ENCODE measurements at regions not wholly inside any gene's neighbourhood (a gene's known extent, or its start where the extent isn't known, plus 50 kb on each side); places are given as distances from the start of the nearest gene placed in this dataset.

DNA sequence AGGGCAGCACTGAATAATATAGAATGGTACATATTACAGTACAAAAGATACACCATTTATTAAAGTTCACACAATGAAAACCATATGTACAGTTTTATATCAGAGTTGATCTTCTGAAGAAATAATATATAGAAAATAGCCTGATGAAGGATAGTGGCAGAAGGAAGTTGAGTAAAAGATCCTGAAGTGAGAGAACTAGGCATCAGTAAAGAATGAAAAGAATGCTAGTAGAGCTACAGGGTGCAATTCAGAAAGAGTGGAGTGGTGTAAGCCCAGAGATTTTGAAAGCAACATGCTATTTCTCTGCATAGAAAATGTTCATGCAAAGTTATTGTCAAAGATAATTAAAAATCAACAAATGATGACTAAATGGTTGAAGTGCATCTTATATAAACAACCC is 1552.7 kb upstream of the TENM4 start:
- TF ChIP-seq EZH2 (IDR thresholded peaks at IDR 0.05; ENCODE audit: low read depth, low read length, severe bottlenecking): no peak
- no peak for TF ChIP-seq JUN (IDR thresholded peaks at IDR 0.05; ENCODE audit: low read depth, low read length)
- no peak for TF ChIP-seq SUZ12 (IDR thresholded peaks at IDR 0.05; ENCODE audit: low read length)
- no peak for TF ChIP-seq YY1 (IDR thresholded peaks at IDR 0.05; ENCODE audit: low read depth, low read length)
- TF ChIP-seq MAX (IDR thresholded peaks at IDR 0.05): no peak
- TF ChIP-seq, protein P1, sequence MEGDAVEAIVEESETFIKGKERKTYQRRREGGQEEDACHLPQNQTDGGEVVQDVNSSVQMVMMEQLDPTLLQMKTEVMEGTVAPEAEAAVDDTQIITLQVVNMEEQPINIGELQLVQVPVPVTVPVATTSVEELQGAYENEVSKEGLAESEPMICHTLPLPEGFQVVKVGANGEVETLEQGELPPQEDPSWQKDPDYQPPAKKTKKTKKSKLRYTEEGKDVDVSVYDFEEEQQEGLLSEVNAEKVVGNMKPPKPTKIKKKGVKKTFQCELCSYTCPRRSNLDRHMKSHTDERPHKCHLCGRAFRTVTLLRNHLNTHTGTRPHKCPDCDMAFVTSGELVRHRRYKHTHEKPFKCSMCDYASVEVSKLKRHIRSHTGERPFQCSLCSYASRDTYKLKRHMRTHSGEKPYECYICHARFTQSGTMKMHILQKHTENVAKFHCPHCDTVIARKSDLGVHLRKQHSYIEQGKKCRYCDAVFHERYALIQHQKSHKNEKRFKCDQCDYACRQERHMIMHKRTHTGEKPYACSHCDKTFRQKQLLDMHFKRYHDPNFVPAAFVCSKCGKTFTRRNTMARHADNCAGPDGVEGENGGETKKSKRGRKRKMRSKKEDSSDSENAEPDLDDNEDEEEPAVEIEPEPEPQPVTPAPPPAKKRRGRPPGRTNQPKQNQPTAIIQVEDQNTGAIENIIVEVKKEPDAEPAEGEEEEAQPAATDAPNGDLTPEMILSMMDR (IDR thresholded peaks at IDR 0.05; ENCODE audit: control extremely low read depth in 1 of 3, insufficient read depth in 1 of 3, low read depth in 1 of 3, low read length in 3 of 3): no peak
- TF ChIP-seq EGR1 (IDR thresholded peaks at IDR 0.05; ENCODE audit: borderline replicate concordance, low read depth, low read length): no peak
- TF ChIP-seq CHD1 (IDR thresholded peaks at IDR 0.05; ENCODE audit: low read depth, low read length): no peak
- TF ChIP-seq MAFK (IDR thresholded peaks at IDR 0.05; ENCODE audit: low read depth, low read length): no peak
- TF ChIP-seq, protein P2, sequence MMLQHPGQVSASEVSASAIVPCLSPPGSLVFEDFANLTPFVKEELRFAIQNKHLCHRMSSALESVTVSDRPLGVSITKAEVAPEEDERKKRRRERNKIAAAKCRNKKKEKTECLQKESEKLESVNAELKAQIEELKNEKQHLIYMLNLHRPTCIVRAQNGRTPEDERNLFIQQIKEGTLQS (IDR thresholded peaks at IDR 0.05; ENCODE audit: insufficient read depth, low read depth, low read length): no peak
- TF ChIP-seq RXRA (IDR thresholded peaks at IDR 0.05; ENCODE audit: insufficient read depth, low read depth, low read length): no peak
- TF ChIP-seq TAF1 (IDR thresholded peaks at IDR 0.05; ENCODE audit: low read depth, low read length): no peak
- TF ChIP-seq TBP (IDR thresholded peaks at IDR 0.05; ENCODE audit: low read depth, low read length): no peak
- TF ChIP-seq SIX5 (IDR thresholded peaks at IDR 0.05; ENCODE audit: low read depth, low read length): no peak

Data from H1 (cell line).